Retinal pigment epithelial cell (primary cell): ENCODE measurements at regions not wholly inside any gene's neighbourhood (a gene's known extent, or its start where the extent isn't known, plus 50 kb on each side); places are given as distances from the start of the nearest gene placed in this dataset.

Source experiments
- DNase-seq: peaks from one replicate; pipeline ENCODE4 v3.0.0-alpha.2; 2010; ENCODE audit warnings: low read depth
- H3K4me3 ChIP-seq: 2 replicates; pipeline ENCODE4 v1.5.1; 2011; ENCODE audit warnings: mild to moderate bottlenecking, low read length, control low read depth, moderate library complexity
- TF ChIP-seq, protein P1 (sequence below): conservative IDR thresholded peaks from 2 replicates; pipeline ENCODE4 v1.5.1; 2011; ENCODE audit warnings: low read depth, low read length, control low read depth, inconsistent platforms

DNA sequence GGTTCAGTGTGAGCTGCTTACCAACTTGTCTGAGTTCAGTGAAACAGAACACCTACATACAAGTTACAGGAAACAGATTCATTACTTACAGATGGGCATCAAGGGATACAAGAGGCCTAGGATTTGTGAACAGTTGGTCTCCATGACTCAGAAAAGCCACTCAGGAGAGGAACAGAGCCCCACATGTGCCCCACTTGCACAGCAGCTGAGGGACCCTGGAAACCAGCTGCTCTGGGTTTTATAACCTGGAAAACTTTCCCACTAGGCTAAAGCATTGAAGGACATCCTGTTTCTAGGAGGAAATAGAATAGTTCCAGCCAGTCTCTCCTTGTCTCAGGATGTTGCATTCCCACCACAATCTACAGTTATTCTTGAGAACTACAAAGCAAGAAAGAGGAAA is 530.0 kb downstream of the ZNF804A start:
- H3K4me3 ChIP-seq: no peak overlapping the region
- TF ChIP-seq, protein P1, sequence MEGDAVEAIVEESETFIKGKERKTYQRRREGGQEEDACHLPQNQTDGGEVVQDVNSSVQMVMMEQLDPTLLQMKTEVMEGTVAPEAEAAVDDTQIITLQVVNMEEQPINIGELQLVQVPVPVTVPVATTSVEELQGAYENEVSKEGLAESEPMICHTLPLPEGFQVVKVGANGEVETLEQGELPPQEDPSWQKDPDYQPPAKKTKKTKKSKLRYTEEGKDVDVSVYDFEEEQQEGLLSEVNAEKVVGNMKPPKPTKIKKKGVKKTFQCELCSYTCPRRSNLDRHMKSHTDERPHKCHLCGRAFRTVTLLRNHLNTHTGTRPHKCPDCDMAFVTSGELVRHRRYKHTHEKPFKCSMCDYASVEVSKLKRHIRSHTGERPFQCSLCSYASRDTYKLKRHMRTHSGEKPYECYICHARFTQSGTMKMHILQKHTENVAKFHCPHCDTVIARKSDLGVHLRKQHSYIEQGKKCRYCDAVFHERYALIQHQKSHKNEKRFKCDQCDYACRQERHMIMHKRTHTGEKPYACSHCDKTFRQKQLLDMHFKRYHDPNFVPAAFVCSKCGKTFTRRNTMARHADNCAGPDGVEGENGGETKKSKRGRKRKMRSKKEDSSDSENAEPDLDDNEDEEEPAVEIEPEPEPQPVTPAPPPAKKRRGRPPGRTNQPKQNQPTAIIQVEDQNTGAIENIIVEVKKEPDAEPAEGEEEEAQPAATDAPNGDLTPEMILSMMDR: no peak
- no peak for DNase-seq

DNA sequence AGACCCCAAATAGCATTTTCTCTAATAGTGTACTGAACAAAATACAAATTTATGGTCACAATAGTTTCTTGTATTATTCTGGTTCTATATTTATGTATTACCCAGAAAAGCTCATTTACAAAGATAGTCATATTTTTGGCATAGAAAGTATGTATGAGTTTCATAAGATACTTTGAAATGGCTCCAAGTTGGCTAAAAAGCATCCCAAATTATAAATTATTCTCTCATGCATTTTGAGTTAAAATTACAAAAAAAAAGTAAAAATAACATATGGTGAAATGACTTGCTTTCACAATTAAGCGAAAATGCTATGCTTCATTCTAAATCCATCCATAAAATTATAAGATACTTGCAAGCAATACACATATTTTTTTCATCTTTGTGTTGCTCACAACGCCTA is 530.7 kb downstream of the ZNF804A start:
- no peak for DNase-seq
- TF ChIP-seq, protein P1: no peak
- no peak overlapping the region for H3K4me3 ChIP-seq

DNA sequence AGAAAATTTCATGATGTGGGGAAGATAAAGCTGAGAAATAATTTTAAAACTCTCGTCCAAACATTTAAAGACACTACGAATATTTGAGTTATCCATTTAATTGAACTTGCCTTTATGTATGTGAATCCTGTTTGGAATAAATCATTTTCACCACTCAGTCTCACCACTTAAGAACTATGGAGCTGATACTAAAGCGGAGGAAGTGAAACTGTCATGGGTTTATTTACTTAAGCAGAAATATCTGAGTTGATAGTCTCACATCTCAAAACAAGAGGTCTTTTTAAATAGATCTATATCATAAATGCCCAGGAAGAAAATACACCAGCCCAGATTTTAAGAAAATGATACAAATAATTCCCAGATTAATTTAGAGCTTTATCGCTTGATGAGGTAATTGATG is 532.4 kb downstream of the ZNF804A start:
- TF ChIP-seq, protein P1: no peak
- no peak for DNase-seq
- no peak overlapping the region for H3K4me3 ChIP-seq

DNA sequence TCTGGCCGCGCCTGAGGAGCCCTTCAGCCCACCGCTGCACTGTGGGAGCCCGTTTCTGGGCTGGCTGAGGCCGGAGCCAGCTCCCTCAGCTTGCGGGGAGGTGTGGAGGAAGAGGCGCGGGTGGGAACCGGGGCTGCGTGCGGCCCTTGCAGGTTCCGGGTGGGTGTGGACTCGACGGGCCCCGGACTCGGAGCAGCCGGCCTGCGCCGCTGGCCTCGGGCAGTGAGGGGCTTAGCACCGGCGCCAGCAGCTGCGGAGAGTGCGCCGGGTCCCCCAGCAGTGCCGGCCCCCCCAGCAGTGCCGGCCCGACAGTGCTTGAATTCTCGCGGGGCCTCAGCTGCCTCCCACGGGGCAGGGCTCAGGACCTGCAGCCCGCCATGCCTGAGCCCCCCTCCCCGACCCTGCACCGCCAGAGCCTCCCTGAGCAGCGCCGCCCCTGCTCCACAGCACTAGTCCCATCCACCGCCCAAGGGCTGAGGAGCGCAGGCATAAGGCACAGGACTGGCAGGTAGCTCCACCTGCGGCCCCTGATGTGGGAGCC is 534.2 kb downstream of the ZNF804A start:
- no peak for DNase-seq
- TF ChIP-seq, protein P1: no peak
- H3K4me3 ChIP-seq: no peak overlapping the region

DNA sequence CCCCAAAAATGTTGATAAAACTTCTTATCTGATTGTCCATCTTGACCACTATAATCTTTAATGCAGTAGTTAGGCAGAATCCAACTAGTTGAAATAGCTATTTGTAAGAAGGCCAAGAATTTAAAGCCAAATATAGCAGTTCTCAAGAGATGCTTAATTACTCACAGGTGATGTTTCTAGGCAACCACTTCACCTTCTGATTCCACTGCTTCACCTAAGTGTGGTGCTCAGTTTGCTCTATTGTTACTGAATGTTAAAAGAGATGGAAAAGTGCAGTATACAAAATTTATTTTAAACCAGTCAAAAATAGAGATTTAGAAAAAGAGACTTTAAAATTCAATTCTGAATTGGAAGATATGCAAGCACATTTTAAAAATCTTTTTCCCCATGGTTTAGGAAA is 539.4 kb downstream of the ZNF804A start:
- H3K4me3 ChIP-seq: no peak overlapping the region
- TF ChIP-seq, protein P1: no peak
- DNase-seq: no peak

DNA sequence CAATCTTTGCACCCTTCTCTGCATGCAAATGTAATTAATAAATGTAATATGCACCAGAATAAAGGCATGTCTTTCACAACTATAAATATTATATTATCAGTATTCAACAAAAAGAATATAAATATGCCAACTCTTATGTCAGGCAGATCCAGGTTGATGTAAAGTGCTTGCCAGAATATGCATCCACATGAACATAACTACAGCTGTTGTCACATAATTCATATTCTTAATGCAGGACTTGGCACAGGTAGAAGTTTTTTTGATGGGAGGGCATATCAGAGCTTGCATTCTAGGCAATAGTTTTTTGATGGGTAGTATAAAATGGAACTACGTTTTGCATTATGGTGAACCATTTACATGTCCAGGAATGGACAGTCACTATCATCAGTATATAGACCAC is 544.3 kb downstream of the ZNF804A start:
- TF ChIP-seq, protein P1: no peak
- no peak overlapping the region for H3K4me3 ChIP-seq
- no peak for DNase-seq

DNA sequence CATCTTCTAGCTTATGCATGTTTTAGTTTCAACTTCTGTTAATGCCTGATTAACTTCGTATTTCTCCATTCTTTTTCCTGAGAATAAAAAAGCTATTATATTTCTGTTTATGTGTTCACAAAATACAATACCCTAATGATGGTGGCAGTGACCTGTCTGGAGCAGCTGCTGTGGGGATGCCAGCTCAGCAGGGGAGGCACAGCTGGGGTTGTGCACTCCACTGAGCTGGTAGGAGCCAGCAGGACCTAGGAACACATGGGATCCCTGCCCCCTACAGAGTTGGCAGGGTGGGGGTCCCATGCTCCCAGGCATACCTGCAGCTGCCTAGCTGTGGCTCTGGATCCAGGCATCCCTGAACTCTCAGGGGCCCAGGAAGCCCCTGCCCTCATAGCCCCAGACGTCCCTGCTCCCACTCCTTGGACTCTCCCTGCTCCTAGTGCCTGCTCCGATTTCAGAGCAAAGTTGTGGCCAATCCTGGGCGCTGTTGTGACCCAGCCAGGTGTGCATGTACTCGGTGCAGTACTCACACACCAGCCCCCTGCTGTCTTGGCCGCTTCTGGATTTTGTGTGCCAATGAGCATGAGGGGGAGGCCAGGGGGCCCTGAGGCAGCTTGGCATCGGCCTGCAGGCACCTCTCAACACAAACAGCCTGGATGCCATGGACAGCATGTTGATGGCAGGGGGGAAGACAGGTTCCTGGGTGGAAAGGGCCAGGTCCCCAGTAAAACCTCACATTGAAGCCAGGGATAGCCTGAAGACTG is 546.0 kb downstream of the ZNF804A start:
- no peak for DNase-seq
- TF ChIP-seq, protein P1: no peak
- H3K4me3 ChIP-seq: no peak overlapping the region
